GM23338 (cell line): ENCODE measurements at regions not wholly inside any gene's neighbourhood (a gene's known extent, or its start where the extent isn't known, plus 50 kb on each side); places are given as distances from the start of the nearest gene placed in this dataset.

Experiments
- ATAC-seq: fragments of 200-7000 bp; cut with Tn5 transposase; 3 replicates; pipeline ENCODE4 v1.9.1; 2020
- DNase-seq: peaks from one replicate; pipeline ENCODE4 v3.0.0-alpha.2; 2015; ENCODE audit warnings: low spot score
- H2AFZ ChIP-seq: fragments of 200-600 bp; sonication (generic); 2 replicates; pipeline ENCODE4 v1.8.0; 2016; ENCODE audit warnings: antibody characterized with exemption, mild to moderate bottlenecking, moderate library complexity
- H3F3A ChIP-seq: fragments of 200-600 bp; sonication (generic); replicated peaks from 2 replicates; pipeline ENCODE4 v1.8.0; 2017; ENCODE audit warnings: antibody characterized with exemption, mixed run types, low read depth
- H3K27ac ChIP-seq: fragments of 200-600 bp; sonication (generic); 2 replicates; pipeline ENCODE4 v1.6.1; 2016; ENCODE audit warnings: low read depth
- H3K27me3 ChIP-seq: fragments of 200-600 bp; sonication (generic); 2 replicates; pipeline ENCODE4 v1.8.0; 2016; ENCODE audit warnings: mild to moderate bottlenecking, mixed run types, moderate library complexity; ENCODE audit not compliant: insufficient read depth
- H3K36me3 ChIP-seq: fragments of 200-600 bp; sonication (generic); 2 replicates; pipeline ENCODE4 v1.8.0; 2016; ENCODE audit warnings: mild to moderate bottlenecking; ENCODE audit not compliant: insufficient read depth
- H3K4me1 ChIP-seq: fragments of 200-600 bp; sonication (generic); 2 replicates; pipeline ENCODE4 v1.8.0; 2016; ENCODE audit warnings: mild to moderate bottlenecking, moderate library complexity; ENCODE audit not compliant: insufficient read depth
- H3K4me2 ChIP-seq: fragments of 200-600 bp; sonication (generic); 2 replicates; pipeline ENCODE4 v1.7.1; 2017; ENCODE audit warnings: mixed run types
- H3K4me3 ChIP-seq: fragments of 200-600 bp; sonication (generic); 2 replicates; pipeline ENCODE4 v1.6.1; 2016; ENCODE audit warnings: mixed run types
- H3K79me2 ChIP-seq: fragments of 200-600 bp; sonication (generic); replicated peaks from 2 replicates; pipeline ENCODE4 v1.8.0; 2017; ENCODE audit warnings: mild to moderate bottlenecking; ENCODE audit not compliant: insufficient read depth
- H3K9me2 ChIP-seq: fragments of 200-600 bp; sonication (generic); 2 replicates; pipeline ENCODE4 v1.8.0; 2017; ENCODE audit not compliant: insufficient read depth
- H4K20me1 ChIP-seq: fragments of 200-600 bp; sonication (generic); replicated peaks from 2 replicates; pipeline ENCODE4 v1.8.0; 2017; ENCODE audit warnings: mild to moderate bottlenecking; ENCODE audit not compliant: insufficient read depth
- H3K27ac Mint-ChIP-seq: 2 replicates; pipeline ENCODE4 v1.8.0; 2020; ENCODE audit warnings: inconsistent platforms, mild to moderate bottlenecking, moderate library complexity, mixed read lengths
- H3K27me3 Mint-ChIP-seq: 3 replicates; pipeline ENCODE4 v1.8.0; 2022; ENCODE audit warnings: low read depth, mild to moderate bottlenecking, moderate library complexity, mixed read lengths, inconsistent platforms; ENCODE audit not compliant: insufficient read depth, poor library complexity
- H3K36me3 Mint-ChIP-seq: 3 replicates; pipeline ENCODE4 v1.8.0; 2021; ENCODE audit warnings: low read depth, mild to moderate bottlenecking, inconsistent platforms, moderate library complexity, mixed read lengths
- H3K4me1 Mint-ChIP-seq: 3 replicates; pipeline ENCODE4 v1.8.0; 2020; ENCODE audit warnings: mild to moderate bottlenecking, inconsistent platforms, mixed read lengths
- H3K4me3 Mint-ChIP-seq: 3 replicates; pipeline ENCODE4 v1.8.0; 2021; ENCODE audit warnings: moderate library complexity, mild to moderate bottlenecking, inconsistent platforms, mixed read lengths
- H3K9me3 Mint-ChIP-seq: 3 replicates; pipeline ENCODE4 v1.8.0; 2020; ENCODE audit warnings: moderate library complexity, mild to moderate bottlenecking, inconsistent platforms, mixed read lengths
- CREB1 ChIP-seq: fragments of 250-450 bp; sonication (Bioruptor Pico); IDR thresholded peaks from 2 replicates; pipeline ENCODE4 v1.5.0; 2020; ENCODE audit warnings: low read depth, mild to moderate bottlenecking, moderate library complexity
- EZH2 ChIP-seq: fragments of 200-600 bp; sonication (generic); IDR thresholded peaks from one replicate; pipeline ENCODE4 v1.8.0; 2017; ENCODE audit warnings: antibody characterized with exemption, mild to moderate bottlenecking, low read depth; ENCODE audit not compliant: unreplicated experiment
- EZH2phosphoT487 ChIP-seq: fragments of 200-600 bp; sonication (generic); IDR thresholded peaks from one replicate; pipeline ENCODE4 v1.8.1; 2018; ENCODE audit warnings: antibody characterized with exemption; ENCODE audit not compliant: unreplicated experiment
- JUNB ChIP-seq: IDR thresholded peaks from one replicate; pipeline ENCODE4 v1.6.1; 2016; ENCODE audit warnings: antibody characterized with exemption; ENCODE audit not compliant: unreplicated experiment
- NANOG ChIP-seq: IDR thresholded peaks from 2 replicates; pipeline ENCODE4 v1.6.1; 2016; ENCODE audit warnings: antibody characterized with exemption, borderline replicate concordance
- POLR2AphosphoS5 ChIP-seq: IDR thresholded peaks from 2 replicates; pipeline ENCODE4 v1.6.1; 2016; ENCODE audit warnings: antibody characterized with exemption, low read depth
- STAT1 ChIP-seq: IDR thresholded peaks from one replicate; pipeline ENCODE4 v1.6.1; 2016; ENCODE audit warnings: antibody characterized with exemption; ENCODE audit not compliant: unreplicated experiment
- ZNF114 ChIP-seq: fragments of 250-450 bp; sonication (Bioruptor Pico); IDR thresholded peaks from 2 replicates; pipeline ENCODE4 v1.5.0; 2020; ENCODE audit warnings: mild to moderate bottlenecking, moderate library complexity
- ZNF331 ChIP-seq: fragments of 250-450 bp; sonication (Bioruptor Pico); IDR thresholded peaks from 2 replicates; pipeline ENCODE4 v1.5.0; 2020; ENCODE audit warnings: low read depth, mild to moderate bottlenecking, moderate library complexity
- TF ChIP-seq, protein P1 (sequence below): IDR thresholded peaks from 2 replicates; pipeline ENCODE4 v1.6.1; 2016; ENCODE audit warnings: antibody characterized with exemption
- TF ChIP-seq, protein P2 (sequence below): IDR thresholded peaks from one replicate; pipeline ENCODE4 v1.6.1; 2018; ENCODE audit warnings: antibody characterized with exemption; ENCODE audit not compliant: unreplicated experiment
- TF ChIP-seq, protein P3 (sequence below), 2 experiments: fragments of 200-600 bp in 1 of 2; sonication (generic) in 1 of 2; conservative IDR thresholded peaks; 2 replicates each; pipeline versions ENCODE4 v1.5.1 to v1.6.1; 2016 to 2017; ENCODE audit warnings: antibody characterized with exemption in 2 of 2, low read depth in 2 of 2, mild to moderate bottlenecking in 2 of 2, moderate library complexity in 1 of 2
- TF ChIP-seq, protein P4 (sequence below): fragments of 250-450 bp; sonication (Bioruptor Pico); IDR thresholded peaks from 2 replicates; pipeline ENCODE4 v1.5.0; 2020; ENCODE audit warnings: mild to moderate bottlenecking, moderate library complexity

DNA sequence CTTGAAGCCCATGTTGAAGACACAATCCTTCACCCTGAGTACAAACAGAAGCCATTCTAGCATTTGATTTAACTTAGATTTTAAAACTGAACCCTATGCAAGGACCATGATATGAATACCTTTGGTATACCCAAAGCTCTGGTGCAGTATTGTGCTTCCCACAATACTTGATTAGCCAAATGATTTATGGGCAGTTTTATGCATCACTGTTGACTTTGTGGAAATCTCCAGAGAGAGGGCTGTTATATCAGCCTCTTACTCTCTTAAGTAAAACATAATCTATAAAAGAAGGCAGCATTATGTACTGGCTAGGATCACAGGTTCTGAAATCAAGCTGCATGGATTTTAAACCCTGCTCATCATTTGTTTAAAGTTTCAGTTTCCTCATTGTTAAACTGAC, 762.8 kb downstream of the EFNA5 start:
- Histone ChIP-seq H3F3A (no peaks in the 10 kb centered on the region), H3K27ac (no peak overlapping the region), H4K20me1 (no peaks in the 10 kb centered on the region), H3K4me1 (peaks cover 14% of the 10 kb centered on the region), H3K79me2 (no peaks in the 10 kb centered on the region), H3K27me3 (no peaks in the 10 kb centered on the region), H2AFZ (no peak overlapping the region), H3K9me2 (no peaks in the 10 kb centered on the region), H3K4me2 (no peak overlapping the region), H3K4me3 (no peak overlapping the region), H3K36me3 (no peaks in the 10 kb centered on the region)
- TF ChIP-seq ZNF331 (CRISPR knock-in tag), result no peak
- TF ChIP-seq POLR2AphosphoS5, result no peak
- TF ChIP-seq, protein P1, sequence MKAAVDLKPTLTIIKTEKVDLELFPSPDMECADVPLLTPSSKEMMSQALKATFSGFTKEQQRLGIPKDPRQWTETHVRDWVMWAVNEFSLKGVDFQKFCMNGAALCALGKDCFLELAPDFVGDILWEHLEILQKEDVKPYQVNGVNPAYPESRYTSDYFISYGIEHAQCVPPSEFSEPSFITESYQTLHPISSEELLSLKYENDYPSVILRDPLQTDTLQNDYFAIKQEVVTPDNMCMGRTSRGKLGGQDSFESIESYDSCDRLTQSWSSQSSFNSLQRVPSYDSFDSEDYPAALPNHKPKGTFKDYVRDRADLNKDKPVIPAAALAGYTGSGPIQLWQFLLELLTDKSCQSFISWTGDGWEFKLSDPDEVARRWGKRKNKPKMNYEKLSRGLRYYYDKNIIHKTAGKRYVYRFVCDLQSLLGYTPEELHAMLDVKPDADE, result no peak
- TF ChIP-seq, protein P2, sequence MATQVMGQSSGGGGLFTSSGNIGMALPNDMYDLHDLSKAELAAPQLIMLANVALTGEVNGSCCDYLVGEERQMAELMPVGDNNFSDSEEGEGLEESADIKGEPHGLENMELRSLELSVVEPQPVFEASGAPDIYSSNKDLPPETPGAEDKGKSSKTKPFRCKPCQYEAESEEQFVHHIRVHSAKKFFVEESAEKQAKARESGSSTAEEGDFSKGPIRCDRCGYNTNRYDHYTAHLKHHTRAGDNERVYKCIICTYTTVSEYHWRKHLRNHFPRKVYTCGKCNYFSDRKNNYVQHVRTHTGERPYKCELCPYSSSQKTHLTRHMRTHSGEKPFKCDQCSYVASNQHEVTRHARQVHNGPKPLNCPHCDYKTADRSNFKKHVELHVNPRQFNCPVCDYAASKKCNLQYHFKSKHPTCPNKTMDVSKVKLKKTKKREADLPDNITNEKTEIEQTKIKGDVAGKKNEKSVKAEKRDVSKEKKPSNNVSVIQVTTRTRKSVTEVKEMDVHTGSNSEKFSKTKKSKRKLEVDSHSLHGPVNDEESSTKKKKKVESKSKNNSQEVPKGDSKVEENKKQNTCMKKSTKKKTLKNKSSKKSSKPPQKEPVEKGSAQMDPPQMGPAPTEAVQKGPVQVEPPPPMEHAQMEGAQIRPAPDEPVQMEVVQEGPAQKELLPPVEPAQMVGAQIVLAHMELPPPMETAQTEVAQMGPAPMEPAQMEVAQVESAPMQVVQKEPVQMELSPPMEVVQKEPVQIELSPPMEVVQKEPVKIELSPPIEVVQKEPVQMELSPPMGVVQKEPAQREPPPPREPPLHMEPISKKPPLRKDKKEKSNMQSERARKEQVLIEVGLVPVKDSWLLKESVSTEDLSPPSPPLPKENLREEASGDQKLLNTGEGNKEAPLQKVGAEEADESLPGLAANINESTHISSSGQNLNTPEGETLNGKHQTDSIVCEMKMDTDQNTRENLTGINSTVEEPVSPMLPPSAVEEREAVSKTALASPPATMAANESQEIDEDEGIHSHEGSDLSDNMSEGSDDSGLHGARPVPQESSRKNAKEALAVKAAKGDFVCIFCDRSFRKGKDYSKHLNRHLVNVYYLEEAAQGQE, result no peak
- TF ChIP-seq EZH2phosphoT487, result no peak
- no peak for TF ChIP-seq STAT1
- TF ChIP-seq ZNF114 (CRISPR knock-in tag), result no peak
- no peak for TF ChIP-seq JUNB
- TF ChIP-seq, protein P3, sequence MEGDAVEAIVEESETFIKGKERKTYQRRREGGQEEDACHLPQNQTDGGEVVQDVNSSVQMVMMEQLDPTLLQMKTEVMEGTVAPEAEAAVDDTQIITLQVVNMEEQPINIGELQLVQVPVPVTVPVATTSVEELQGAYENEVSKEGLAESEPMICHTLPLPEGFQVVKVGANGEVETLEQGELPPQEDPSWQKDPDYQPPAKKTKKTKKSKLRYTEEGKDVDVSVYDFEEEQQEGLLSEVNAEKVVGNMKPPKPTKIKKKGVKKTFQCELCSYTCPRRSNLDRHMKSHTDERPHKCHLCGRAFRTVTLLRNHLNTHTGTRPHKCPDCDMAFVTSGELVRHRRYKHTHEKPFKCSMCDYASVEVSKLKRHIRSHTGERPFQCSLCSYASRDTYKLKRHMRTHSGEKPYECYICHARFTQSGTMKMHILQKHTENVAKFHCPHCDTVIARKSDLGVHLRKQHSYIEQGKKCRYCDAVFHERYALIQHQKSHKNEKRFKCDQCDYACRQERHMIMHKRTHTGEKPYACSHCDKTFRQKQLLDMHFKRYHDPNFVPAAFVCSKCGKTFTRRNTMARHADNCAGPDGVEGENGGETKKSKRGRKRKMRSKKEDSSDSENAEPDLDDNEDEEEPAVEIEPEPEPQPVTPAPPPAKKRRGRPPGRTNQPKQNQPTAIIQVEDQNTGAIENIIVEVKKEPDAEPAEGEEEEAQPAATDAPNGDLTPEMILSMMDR (conservative IDR thresholded peaks at IDR 0.05; ENCODE audit: low read depth in 2 of 2), result no peak
- no peak for TF ChIP-seq CREB1 (CRISPR knock-in tag)
- no peak for TF ChIP-seq NANOG
- no peak for TF ChIP-seq EZH2
- TF ChIP-seq, protein P4, sequence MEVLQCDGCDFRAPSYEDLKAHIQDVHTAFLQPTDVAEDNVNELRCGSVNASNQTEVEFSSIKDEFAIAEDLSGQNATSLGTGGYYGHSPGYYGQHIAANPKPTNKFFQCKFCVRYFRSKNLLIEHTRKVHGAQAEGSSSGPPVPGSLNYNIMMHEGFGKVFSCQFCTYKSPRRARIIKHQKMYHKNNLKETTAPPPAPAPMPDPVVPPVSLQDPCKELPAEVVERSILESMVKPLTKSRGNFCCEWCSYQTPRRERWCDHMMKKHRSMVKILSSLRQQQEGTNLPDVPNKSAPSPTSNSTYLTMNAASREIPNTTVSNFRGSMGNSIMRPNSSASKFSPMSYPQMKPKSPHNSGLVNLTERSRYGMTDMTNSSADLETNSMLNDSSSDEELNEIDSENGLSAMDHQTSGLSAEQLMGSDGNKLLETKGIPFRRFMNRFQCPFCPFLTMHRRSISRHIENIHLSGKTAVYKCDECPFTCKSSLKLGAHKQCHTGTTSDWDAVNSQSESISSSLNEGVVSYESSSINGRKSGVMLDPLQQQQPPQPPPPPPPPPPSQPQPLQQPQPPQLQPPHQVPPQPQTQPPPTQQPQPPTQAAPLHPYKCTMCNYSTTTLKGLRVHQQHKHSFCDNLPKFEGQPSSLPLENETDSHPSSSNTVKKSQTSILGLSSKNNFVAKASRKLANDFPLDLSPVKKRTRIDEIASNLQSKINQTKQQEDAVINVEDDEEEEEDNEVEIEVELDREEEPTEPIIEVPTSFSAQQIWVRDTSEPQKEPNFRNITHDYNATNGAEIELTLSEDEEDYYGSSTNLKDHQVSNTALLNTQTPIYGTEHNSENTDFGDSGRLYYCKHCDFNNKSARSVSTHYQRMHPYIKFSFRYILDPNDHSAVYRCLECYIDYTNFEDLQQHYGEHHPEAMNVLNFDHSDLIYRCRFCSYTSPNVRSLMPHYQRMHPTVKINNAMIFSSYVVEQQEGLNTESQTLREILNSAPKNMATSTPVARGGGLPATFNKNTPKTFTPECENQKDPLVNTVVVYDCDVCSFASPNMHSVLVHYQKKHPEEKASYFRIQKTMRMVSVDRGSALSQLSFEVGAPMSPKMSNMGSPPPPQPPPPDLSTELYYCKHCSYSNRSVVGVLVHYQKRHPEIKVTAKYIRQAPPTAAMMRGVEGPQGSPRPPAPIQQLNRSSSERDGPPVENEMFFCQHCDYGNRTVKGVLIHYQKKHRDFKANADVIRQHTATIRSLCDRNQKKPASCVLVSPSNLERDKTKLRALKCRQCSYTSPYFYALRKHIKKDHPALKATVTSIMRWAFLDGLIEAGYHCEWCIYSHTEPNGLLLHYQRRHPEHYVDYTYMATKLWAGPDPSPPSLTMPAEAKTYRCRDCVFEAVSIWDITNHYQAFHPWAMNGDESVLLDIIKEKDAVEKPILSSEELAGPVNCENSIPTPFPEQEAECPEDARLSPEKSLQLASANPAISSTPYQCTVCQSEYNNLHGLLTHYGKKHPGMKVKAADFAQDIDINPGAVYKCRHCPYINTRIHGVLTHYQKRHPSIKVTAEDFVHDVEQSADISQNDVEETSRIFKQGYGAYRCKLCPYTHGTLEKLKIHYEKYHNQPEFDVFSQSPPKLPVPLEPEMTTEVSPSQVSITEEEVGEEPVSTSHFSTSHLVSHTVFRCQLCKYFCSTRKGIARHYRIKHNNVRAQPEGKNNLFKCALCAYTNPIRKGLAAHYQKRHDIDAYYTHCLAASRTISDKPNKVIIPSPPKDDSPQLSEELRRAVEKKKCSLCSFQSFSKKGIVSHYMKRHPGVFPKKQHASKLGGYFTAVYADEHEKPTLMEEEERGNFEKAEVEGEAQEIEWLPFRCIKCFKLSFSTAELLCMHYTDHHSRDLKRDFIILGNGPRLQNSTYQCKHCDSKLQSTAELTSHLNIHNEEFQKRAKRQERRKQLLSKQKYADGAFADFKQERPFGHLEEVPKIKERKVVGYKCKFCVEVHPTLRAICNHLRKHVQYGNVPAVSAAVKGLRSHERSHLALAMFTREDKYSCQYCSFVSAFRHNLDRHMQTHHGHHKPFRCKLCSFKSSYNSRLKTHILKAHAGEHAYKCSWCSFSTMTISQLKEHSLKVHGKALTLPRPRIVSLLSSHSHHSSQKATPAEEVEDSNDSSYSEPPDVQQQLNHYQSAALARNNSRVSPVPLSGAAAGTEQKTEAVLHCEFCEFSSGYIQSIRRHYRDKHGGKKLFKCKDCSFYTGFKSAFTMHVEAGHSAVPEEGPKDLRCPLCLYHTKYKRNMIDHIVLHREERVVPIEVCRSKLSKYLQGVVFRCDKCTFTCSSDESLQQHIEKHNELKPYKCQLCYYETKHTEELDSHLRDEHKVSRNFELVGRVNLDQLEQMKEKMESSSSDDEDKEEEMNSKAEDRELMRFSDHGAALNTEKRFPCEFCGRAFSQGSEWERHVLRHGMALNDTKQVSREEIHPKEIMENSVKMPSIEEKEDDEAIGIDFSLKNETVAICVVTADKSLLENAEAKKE (CRISPR knock-in tag), result no peak
- Mint-ChIP-seq H3K27ac (no peak overlapping the region), H3K27me3 (no peaks in the 10 kb centered on the region), H3K9me3 (no peaks in the 10 kb centered on the region; the same call in 2 of the 3 replicates), H3K36me3 (peaks cover 3% of the 10 kb centered on the region; the same call in 2 of the 3 replicates), H3K4me1 (peaks cover 10% of the 10 kb centered on the region), H3K4me3 (no peak overlapping the region)
- ATAC-seq (no peak), DNase-seq (no peak)
